MM.1S (cell line): ENCODE measurements at regions not wholly inside any gene's neighbourhood (a gene's known extent, or its start where the extent isn't known, plus 50 kb on each side); places are given as distances from the start of the nearest gene placed in this dataset.

Experiments used
- DNase-seq: peaks from one replicate; pipeline ENCODE4 v3.0.0-alpha.2; 2015
- H2AFZ ChIP-seq: fragments of 300-600 bp; sonication (generic); 2 replicates; pipeline ENCODE4 v1.6.0; 2016; ENCODE audit warnings: antibody characterized with exemption, low read length
- H3F3A ChIP-seq: fragments of 300-600 bp; sonication (generic); 2 replicates; pipeline ENCODE4 v1.6.1; 2016; ENCODE audit warnings: mild to moderate bottlenecking, antibody characterized with exemption, low read length, moderate library complexity, mixed read lengths; ENCODE audit not compliant: insufficient read depth
- H3K27ac ChIP-seq: fragments of 300-600 bp; sonication (generic); 2 replicates; pipeline ENCODE4 v1.5.1; 2016; ENCODE audit warnings: mild to moderate bottlenecking, low read length
- H3K27me3 ChIP-seq: fragments of 300-600 bp; sonication (generic); replicated peaks from 2 replicates; pipeline ENCODE4 v1.6.0; 2016; ENCODE audit warnings: low read length; ENCODE audit not compliant: insufficient read depth
- H3K36me3 ChIP-seq: fragments of 300-600 bp; sonication (generic); replicated peaks from 2 replicates; pipeline ENCODE4 v1.6.1; 2016; ENCODE audit warnings: mild to moderate bottlenecking, low read length, mixed read lengths; ENCODE audit not compliant: insufficient read depth
- H3K4me1 ChIP-seq: fragments of 300-600 bp; sonication (generic); 2 replicates; pipeline ENCODE4 v1.6.1; 2016; ENCODE audit warnings: low read length, mixed read lengths
- H3K4me2 ChIP-seq: fragments of 300-600 bp; sonication (generic); 2 replicates; pipeline ENCODE4 v1.6.0; 2016; ENCODE audit warnings: low read depth, low read length
- H3K4me3 ChIP-seq: fragments of 300-600 bp; sonication (generic); 2 replicates; pipeline ENCODE4 v1.5.1; 2016; ENCODE audit warnings: low read length, mixed read lengths
- H3K79me2 ChIP-seq: fragments of 300-600 bp; sonication (generic); 2 replicates; pipeline ENCODE4 v1.6.1; 2016; ENCODE audit warnings: mixed run types, low read length, mixed read lengths
- H3K9ac ChIP-seq: fragments of 300-600 bp; sonication (generic); 2 replicates; pipeline ENCODE4 v1.6.1; 2016; ENCODE audit warnings: low read length, mixed read lengths
- H3K9me2 ChIP-seq: fragments of 300-600 bp; sonication (generic); replicated peaks from 2 replicates; pipeline ENCODE4 v1.6.1; 2016; ENCODE audit warnings: mild to moderate bottlenecking, low read length, mixed read lengths; ENCODE audit not compliant: insufficient read depth
- H3K9me3 ChIP-seq: fragments of 300-600 bp; sonication (generic); replicated peaks from 2 replicates; pipeline ENCODE4 v1.6.1; 2016; ENCODE audit warnings: mild to moderate bottlenecking, low read length, mixed read lengths; ENCODE audit not compliant: insufficient read depth
- H4K20me1 ChIP-seq: fragments of 300-600 bp; sonication (generic); 2 replicates; pipeline ENCODE4 v1.6.1; 2016; ENCODE audit warnings: mild to moderate bottlenecking, low read length, moderate library complexity, mixed read lengths; ENCODE audit not compliant: insufficient read depth
- EZH2 ChIP-seq: fragments of 300-600 bp; sonication (generic); optimal IDR thresholded peaks from 2 replicates; pipeline ENCODE3; 2017; ENCODE audit warnings: low read depth, mild to moderate bottlenecking, antibody characterized with exemption, low read length, mixed read lengths
- EZH2phosphoT487 ChIP-seq: fragments of 300-600 bp; sonication (generic); IDR thresholded peaks from 2 replicates; pipeline ENCODE4 v1.6.1; 2018; ENCODE audit warnings: antibody characterized with exemption, low read length
- TF ChIP-seq, protein P1 (sequence below): fragments of 300-600 bp; sonication (generic); IDR thresholded peaks from 2 replicates; pipeline ENCODE4 v1.5.1; 2016; ENCODE audit warnings: antibody characterized with exemption, low read length, mixed read lengths

- TF ChIP-seq EZH2phosphoT487 (no peak), EZH2 (no peak)
- TF ChIP-seq, protein P1, sequence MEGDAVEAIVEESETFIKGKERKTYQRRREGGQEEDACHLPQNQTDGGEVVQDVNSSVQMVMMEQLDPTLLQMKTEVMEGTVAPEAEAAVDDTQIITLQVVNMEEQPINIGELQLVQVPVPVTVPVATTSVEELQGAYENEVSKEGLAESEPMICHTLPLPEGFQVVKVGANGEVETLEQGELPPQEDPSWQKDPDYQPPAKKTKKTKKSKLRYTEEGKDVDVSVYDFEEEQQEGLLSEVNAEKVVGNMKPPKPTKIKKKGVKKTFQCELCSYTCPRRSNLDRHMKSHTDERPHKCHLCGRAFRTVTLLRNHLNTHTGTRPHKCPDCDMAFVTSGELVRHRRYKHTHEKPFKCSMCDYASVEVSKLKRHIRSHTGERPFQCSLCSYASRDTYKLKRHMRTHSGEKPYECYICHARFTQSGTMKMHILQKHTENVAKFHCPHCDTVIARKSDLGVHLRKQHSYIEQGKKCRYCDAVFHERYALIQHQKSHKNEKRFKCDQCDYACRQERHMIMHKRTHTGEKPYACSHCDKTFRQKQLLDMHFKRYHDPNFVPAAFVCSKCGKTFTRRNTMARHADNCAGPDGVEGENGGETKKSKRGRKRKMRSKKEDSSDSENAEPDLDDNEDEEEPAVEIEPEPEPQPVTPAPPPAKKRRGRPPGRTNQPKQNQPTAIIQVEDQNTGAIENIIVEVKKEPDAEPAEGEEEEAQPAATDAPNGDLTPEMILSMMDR, result no peak
- H3K36me3 ChIP-seq, result no peaks in the 10 kb centered on the region
- no peak overlapping the region for H3K4me2 ChIP-seq
- no peaks in the 10 kb centered on the region for H3K27me3 ChIP-seq
- H2AFZ ChIP-seq, result no peak overlapping the region
- no peak overlapping the region for H3K27ac ChIP-seq
- H3K9me2 ChIP-seq, result no peaks in the 10 kb centered on the region
- H3K9ac ChIP-seq, result no peak overlapping the region
- H3F3A ChIP-seq, result no peaks in the 10 kb centered on the region
- no peaks in the 10 kb centered on the region for H3K9me3 ChIP-seq
- no peak overlapping the region for H3K4me3 ChIP-seq
- H3K79me2 ChIP-seq, result no peaks in the 10 kb centered on the region
- DNase-seq, result no peak
- H3K4me1 ChIP-seq, result no peaks in the 10 kb centered on the region
- no peaks in the 10 kb centered on the region for H4K20me1 ChIP-seq
These were observed 425.9 kb downstream of the SLITRK6 start for GRCh38 chr13:85373322-85373721.

DNA sequence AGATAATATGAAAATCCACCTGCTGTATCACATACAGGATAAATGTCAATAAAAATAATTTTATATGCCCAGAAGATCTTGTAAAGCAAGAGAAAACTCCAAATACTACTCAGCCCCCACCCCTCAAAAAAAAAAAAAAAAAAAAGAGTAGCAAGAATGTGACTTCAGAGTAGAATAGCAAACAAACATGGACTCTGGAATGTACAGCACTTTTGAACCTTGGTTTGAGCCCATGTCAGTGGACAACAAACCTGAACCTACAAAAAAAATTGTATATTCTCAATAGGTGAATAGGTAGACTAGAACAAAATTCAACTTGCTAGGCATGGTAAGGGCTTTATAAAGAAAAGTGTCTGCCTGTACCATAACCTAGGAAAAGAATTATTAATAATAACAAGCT, 428.0 kb downstream of the SLITRK6 start:
- Histone ChIP-seq H3K9me2 (no peaks in the 10 kb centered on the region), H4K20me1 (no peaks in the 10 kb centered on the region), H3K27ac (no peak overlapping the region), H3K9me3 (no peaks in the 10 kb centered on the region), H3K4me3 (no peak overlapping the region), H3F3A (no peaks in the 10 kb centered on the region), H2AFZ (no peak overlapping the region), H3K36me3 (no peaks in the 10 kb centered on the region), H3K4me1 (no peaks in the 10 kb centered on the region), H3K79me2 (no peaks in the 10 kb centered on the region), H3K4me2 (no peak overlapping the region), H3K27me3 (no peaks in the 10 kb centered on the region), H3K9ac (no peak overlapping the region)
- no peak for DNase-seq
- TF ChIP-seq EZH2phosphoT487, result no peak
- TF ChIP-seq, protein P1, result no peak
- TF ChIP-seq EZH2, result no peak

GRCh38 chr13:85368686-85369085, 430.5 kb downstream of the SLITRK6 start:
- no peak overlapping the region for H3K4me3 ChIP-seq
- H2AFZ ChIP-seq, result no peak overlapping the region
- no peaks in the 10 kb centered on the region for H3K36me3 ChIP-seq
- H3F3A ChIP-seq, result no peaks in the 10 kb centered on the region
- no peaks in the 10 kb centered on the region for H3K9me2 ChIP-seq
- TF ChIP-seq EZH2, result no peak
- TF ChIP-seq EZH2phosphoT487, result no peak
- TF ChIP-seq, protein P1, result no peak
- H3K27ac ChIP-seq, result no peak overlapping the region
- no peaks in the 10 kb centered on the region for H3K4me1 ChIP-seq
- H3K4me2 ChIP-seq, result no peak overlapping the region
- H3K9me3 ChIP-seq, result no peaks in the 10 kb centered on the region
- H3K79me2 ChIP-seq, result no peaks in the 10 kb centered on the region
- no peak for DNase-seq
- no peaks in the 10 kb centered on the region for H4K20me1 ChIP-seq
- H3K27me3 ChIP-seq, result no peaks in the 10 kb centered on the region
- no peak overlapping the region for H3K9ac ChIP-seq

GRCh38 chr13:85367887-85368286, 431.3 kb downstream of the SLITRK6 start:
- H3K4me2 ChIP-seq, result no peak overlapping the region
- no peaks in the 10 kb centered on the region for H4K20me1 ChIP-seq
- H3F3A ChIP-seq, result no peaks in the 10 kb centered on the region
- no peaks in the 10 kb centered on the region for H3K79me2 ChIP-seq
- H3K9me2 ChIP-seq, result no peaks in the 10 kb centered on the region
- no peak overlapping the region for H3K9ac ChIP-seq
- TF ChIP-seq EZH2phosphoT487 (no peak), EZH2 (no peak)
- TF ChIP-seq, protein P1, result no peak
- H3K27me3 ChIP-seq, result no peaks in the 10 kb centered on the region
- no peak for DNase-seq
- H2AFZ ChIP-seq, result no peak overlapping the region
- no peak overlapping the region for H3K27ac ChIP-seq
- H3K36me3 ChIP-seq, result no peaks in the 10 kb centered on the region
- H3K9me3 ChIP-seq, result no peaks in the 10 kb centered on the region
- H3K4me3 ChIP-seq, result no peak overlapping the region
- H3K4me1 ChIP-seq, result no peaks in the 10 kb centered on the region
